22Rv1 (cell line): ENCODE measurements at regions not wholly inside any gene's neighbourhood (a gene's known extent, or its start where the extent isn't known, plus 50 kb on each side); places are given as distances from the start of the nearest gene placed in this dataset.

Experiments
- ZFX ChIP-seq: fragments of 450-650 bp; IDR thresholded peaks from 2 replicates; pipeline ENCODE4 v1.6.1; 2017; ENCODE audit warnings: antibody characterized with exemption, borderline replicate concordance
- TF ChIP-seq, protein P1 (sequence below): fragments of 450-650 bp; IDR thresholded peaks from 2 replicates; pipeline ENCODE4 v1.5.1; 2017; ENCODE audit warnings: mild to moderate bottlenecking

DNA sequence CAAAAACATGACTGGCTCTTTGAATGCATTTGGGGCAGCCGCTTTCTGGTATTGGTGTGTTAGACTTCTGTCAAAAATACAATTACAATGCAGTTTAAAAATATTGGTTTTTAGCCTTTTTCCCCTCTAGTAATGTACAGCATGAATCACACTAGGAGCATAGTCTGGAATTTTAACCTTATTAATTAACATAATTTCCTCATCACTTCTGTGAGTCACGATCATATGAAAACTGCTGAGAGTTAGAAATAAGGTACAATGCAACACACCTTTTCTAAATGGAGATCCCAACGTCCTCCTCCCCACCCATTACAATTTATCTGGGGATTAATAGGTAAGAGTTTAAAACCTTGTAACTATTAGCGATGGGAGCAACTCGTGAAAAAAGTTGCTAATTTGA is 297.1 kb upstream of the RIMS1 start:
- TF ChIP-seq, protein P1, sequence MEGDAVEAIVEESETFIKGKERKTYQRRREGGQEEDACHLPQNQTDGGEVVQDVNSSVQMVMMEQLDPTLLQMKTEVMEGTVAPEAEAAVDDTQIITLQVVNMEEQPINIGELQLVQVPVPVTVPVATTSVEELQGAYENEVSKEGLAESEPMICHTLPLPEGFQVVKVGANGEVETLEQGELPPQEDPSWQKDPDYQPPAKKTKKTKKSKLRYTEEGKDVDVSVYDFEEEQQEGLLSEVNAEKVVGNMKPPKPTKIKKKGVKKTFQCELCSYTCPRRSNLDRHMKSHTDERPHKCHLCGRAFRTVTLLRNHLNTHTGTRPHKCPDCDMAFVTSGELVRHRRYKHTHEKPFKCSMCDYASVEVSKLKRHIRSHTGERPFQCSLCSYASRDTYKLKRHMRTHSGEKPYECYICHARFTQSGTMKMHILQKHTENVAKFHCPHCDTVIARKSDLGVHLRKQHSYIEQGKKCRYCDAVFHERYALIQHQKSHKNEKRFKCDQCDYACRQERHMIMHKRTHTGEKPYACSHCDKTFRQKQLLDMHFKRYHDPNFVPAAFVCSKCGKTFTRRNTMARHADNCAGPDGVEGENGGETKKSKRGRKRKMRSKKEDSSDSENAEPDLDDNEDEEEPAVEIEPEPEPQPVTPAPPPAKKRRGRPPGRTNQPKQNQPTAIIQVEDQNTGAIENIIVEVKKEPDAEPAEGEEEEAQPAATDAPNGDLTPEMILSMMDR: no peak
- no peak for TF ChIP-seq ZFX
